ENCODE measurements at regions not wholly inside any gene's neighbourhood (a gene's known extent, or its start where the extent isn't known, plus 50 kb on each side); places are given as distances from the start of the nearest gene placed in this dataset.
A peak's percentile ranks its signal among the peaks of the same experiment; 100 is the strongest.

DNA sequence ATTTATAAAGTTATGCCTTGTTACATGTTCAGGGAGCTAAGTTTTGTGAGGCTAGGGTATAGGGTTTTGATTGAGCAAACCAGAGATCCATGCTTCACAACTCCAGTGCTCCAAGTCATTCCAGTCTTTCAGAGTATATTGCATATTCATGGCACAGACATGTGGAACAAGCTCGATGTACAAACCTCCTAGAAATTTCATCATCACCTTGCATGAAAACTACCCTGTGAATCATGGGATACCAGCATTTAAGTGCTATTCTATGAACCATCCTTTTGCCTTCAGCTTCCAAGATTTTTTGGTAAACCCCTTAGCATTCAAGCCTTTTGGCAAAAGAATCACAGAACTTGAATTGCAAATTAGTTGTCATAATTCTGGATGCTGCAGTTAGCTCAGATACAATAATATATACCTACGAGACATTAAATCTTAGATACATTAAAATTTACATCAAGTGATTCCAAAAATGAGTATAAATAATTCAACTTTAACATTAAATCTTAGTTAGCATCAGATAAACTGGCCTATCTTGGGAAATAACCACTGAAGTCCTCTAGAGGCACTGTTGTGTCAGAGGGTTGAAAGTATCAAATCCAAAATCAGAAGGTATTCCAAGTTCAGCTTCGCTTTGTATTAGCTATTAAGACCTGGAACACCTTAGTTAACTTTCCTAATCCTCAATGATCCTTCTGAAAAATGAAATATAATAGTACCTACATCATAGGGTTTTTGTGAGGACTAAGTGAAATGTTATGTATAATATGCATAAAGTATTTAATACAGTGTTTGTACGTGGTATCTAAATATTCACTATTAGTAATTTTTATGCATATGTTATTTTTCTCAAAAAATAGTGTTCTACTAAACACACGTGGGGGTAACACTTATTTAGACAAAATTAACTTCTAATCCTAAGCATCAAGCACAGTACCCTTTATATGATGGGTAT, 55.5 kb upstream of the CABCOCO1 start:
- Histone ChIP-seq H3K36me3 (no peaks in the 10 kb centered on the region), H3K4me1 (peaks cover 0 to 4% (median 0%) of the 10 kb centered on the region in 9 donors), H3K27ac (no peak overlapping the region), H3K9me3 (no peaks in the 10 kb centered on the region), H3K4me3 (no peak overlapping the region), H3K27me3 (no peaks in the 10 kb centered on the region)
- no peak for ATAC-seq
- no peak for DNase-seq
- TF ChIP-seq, protein P1, sequence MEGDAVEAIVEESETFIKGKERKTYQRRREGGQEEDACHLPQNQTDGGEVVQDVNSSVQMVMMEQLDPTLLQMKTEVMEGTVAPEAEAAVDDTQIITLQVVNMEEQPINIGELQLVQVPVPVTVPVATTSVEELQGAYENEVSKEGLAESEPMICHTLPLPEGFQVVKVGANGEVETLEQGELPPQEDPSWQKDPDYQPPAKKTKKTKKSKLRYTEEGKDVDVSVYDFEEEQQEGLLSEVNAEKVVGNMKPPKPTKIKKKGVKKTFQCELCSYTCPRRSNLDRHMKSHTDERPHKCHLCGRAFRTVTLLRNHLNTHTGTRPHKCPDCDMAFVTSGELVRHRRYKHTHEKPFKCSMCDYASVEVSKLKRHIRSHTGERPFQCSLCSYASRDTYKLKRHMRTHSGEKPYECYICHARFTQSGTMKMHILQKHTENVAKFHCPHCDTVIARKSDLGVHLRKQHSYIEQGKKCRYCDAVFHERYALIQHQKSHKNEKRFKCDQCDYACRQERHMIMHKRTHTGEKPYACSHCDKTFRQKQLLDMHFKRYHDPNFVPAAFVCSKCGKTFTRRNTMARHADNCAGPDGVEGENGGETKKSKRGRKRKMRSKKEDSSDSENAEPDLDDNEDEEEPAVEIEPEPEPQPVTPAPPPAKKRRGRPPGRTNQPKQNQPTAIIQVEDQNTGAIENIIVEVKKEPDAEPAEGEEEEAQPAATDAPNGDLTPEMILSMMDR (IDR thresholded peaks at IDR 0.05), result peak in 7 of 9 donors; percentile 27 to 57 (median 36)
- WGBS, 2 donors, result 82 to 83% methylated on average over 5 of the region's 5 CpGs
- intact Hi-C loops (cut with DNase I), result no loop called here

DNA sequence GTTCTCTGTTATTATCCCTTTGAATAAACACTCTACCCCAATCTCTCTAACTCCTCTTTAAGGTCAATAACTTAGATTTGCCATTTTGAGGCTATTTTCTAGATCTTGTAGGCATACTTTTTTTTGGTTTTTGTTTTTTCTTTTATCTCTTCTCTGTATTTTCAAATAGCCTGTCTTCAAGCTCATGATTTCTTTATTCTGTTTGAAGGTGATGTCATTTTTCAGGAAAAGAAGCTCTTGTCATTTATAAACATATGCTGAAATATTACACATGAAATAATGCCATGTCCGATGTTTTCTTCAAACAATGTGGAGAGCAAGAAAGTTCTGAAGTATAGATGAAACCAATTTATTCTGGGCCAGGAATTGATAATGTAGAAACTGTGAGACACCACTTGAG, 57.5 kb upstream of the CABCOCO1 start:
- H3K4me3 ChIP-seq, result no peak overlapping the region
- H3K27me3 ChIP-seq, result no peaks in the 10 kb centered on the region
- intact Hi-C loops (cut with DNase I), result no loop called here
- H3K9me3 ChIP-seq, result no peaks in the 10 kb centered on the region
- no peaks in the 10 kb centered on the region for H3K36me3 ChIP-seq
- ATAC-seq (no peak), DNase-seq (no peak)
- H3K27ac ChIP-seq, result no peak overlapping the region
- no peaks in the 10 kb centered on the region for H3K4me1 ChIP-seq
- 94 to 96% methylated on average over 1 of the region's 1 CpG for WGBS, 2 donors
- TF ChIP-seq, protein P1 (IDR thresholded peaks at IDR 0.05), result no peak

DNA sequence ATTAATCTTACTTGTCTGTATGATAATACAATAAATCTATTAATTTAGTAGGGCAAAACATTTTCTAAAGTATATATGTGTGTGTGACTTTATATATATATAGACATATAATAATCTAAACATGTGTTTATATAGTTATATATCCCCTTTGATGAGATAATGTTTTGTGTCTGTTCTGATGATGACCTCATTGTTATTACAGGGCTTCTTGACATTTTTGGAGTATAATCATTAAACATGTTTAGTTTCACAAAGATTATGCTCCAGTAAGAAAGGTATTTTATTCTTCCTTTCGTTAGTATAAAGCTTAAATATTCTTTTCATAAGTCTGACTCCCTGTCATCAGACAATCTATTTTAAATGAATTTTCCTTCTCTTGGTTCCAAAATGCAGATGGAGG, 62.3 kb upstream of the CABCOCO1 start:
- no peak for ATAC-seq

DNA sequence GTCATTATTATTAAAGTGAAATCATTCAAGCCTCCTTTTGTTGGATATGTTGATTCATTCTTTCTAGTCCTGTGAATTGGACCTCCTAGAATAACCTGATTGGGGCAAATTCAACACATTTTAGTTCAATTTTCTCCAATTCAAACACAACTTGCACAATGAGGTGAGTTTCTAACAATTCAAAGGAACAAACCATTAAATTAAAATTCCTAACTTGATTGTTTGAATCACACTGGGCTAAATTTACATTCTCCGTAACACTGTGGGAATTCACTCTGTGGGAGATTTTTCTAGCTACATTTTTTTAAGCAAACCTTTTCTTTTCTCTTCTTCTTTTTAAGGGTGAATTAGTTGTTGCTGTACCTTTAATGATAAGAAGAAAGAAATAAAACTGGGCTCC, 68.3 kb upstream of the CABCOCO1 start:
- H3K9me3 ChIP-seq, result no peaks in the 10 kb centered on the region
- DNase-seq (no peak), ATAC-seq (no peak)
- TF ChIP-seq, protein P1 (IDR thresholded peaks at IDR 0.05), result no peak
- H3K27me3 ChIP-seq, result no peaks in the 10 kb centered on the region
- intact Hi-C loops (cut with DNase I), result no loop called here
- no peak overlapping the region for H3K4me3 ChIP-seq
- H3K36me3 ChIP-seq, result no peaks in the 10 kb centered on the region
- H3K27ac ChIP-seq, result no peak overlapping the region
- no peaks in the 10 kb centered on the region for H3K4me1 ChIP-seq
- WGBS, 2 donors, result 95 to 98% methylated on average over 1 of the region's 1 CpG

More for the DNA sequence above, 62.3 kb upstream of the CABCOCO1 start:
- Histone ChIP-seq H3K4me3 (no peak overlapping the region), H3K27ac (no peak overlapping the region), H3K4me1 (no peaks in the 10 kb centered on the region), H3K9me3 (no peaks in the 10 kb centered on the region), H3K36me3 (no peaks in the 10 kb centered on the region), H3K27me3 (no peaks in the 10 kb centered on the region)
- 64 to 77% methylated on average over 1 of the region's 1 CpG for WGBS, 2 donors
- TF ChIP-seq, protein P1 (IDR thresholded peaks at IDR 0.05), result no peak
- no peak for DNase-seq
- intact Hi-C loops (cut with DNase I), result no loop called here

Measured in heart right ventricle (tissue), 16 donors.